Neuronal stem cell (in vitro differentiated cells): ENCODE measurements at regions not wholly inside any gene's neighbourhood (a gene's known extent, or its start where the extent isn't known, plus 50 kb on each side); places are given as distances from the start of the nearest gene placed in this dataset.

ENCODE experiments used
- DNase-seq: peaks from one replicate; pipeline ENCODE4 v3.0.0-alpha.2; 2013; ENCODE audit warnings: low spot score
- H2AFZ ChIP-seq: one replicate; pipeline ENCODE4 v1.6.1; 2013; ENCODE audit warnings: mild to moderate bottlenecking, low read length, inconsistent platforms
- H2AK5ac ChIP-seq: 2 replicates; pipeline ENCODE4 v1.6.1; 2013; ENCODE audit warnings: low read depth, mild to moderate bottlenecking, inconsistent platforms, low read length, moderate library complexity, mixed read lengths
- H2BK120ac ChIP-seq: 2 replicates; pipeline ENCODE4 v1.6.1; 2013; ENCODE audit warnings: low read depth, mild to moderate bottlenecking, inconsistent platforms, low read length, moderate library complexity, mixed read lengths
- H2BK12ac ChIP-seq: one replicate; pipeline ENCODE4 v1.6.1; 2013; ENCODE audit warnings: low read length, inconsistent platforms
- H2BK15ac ChIP-seq: 2 replicates; pipeline ENCODE4 v1.6.1; 2013; ENCODE audit warnings: mild to moderate bottlenecking, low read length, inconsistent platforms, mixed read lengths
- H2BK5ac ChIP-seq: one replicate; pipeline ENCODE4 v1.6.1; 2013; ENCODE audit warnings: inconsistent platforms, mild to moderate bottlenecking, low read length, moderate library complexity
- H3K14ac ChIP-seq: one replicate; pipeline ENCODE4 v1.6.1; 2013; ENCODE audit warnings: low read length, inconsistent platforms
- H3K18ac ChIP-seq: 2 replicates; pipeline ENCODE4 v1.6.1; 2013; ENCODE audit warnings: low read length, inconsistent platforms
- H3K23ac ChIP-seq: 2 replicates; pipeline ENCODE4 v1.6.1; 2013; ENCODE audit warnings: low read depth, mild to moderate bottlenecking, mixed read lengths, low read length, inconsistent platforms; ENCODE audit not compliant: poor library complexity
- H3K27ac ChIP-seq: replicated peaks from 3 replicates; pipeline ENCODE4 v1.5.1; 2013; ENCODE audit warnings: low read length, inconsistent platforms
- H3K27me3 ChIP-seq, 3 experiments: 2 replicates each; pipeline ENCODE4 v1.6.1; 2013; ENCODE audit warnings: low read length in 3 of 3, mild to moderate bottlenecking in 2 of 3, inconsistent platforms in 1 of 3, low read depth in 1 of 3, mixed read lengths in 1 of 3, moderate library complexity in 1 of 3; ENCODE audit not compliant: control insufficient read depth in 3 of 3, insufficient read depth in 3 of 3
- H3K36me3 ChIP-seq, 2 donors: replicated peaks in 1 of 2; 2 replicates each; pipeline ENCODE4 v1.6.1; 2013; ENCODE audit warnings: low read length in 2 of 2; ENCODE audit not compliant: control insufficient read depth in 2 of 2, insufficient read depth in 2 of 2
- H3K4ac ChIP-seq: 2 replicates; pipeline ENCODE4 v1.6.1; 2013; ENCODE audit warnings: inconsistent platforms, mild to moderate bottlenecking, low read length, moderate library complexity
- H3K4me1 ChIP-seq, 2 donors: 1 replicate in 1 of 2; 2 replicates in 1 of 2; pipeline ENCODE4 v1.6.1; 2013; ENCODE audit warnings: low read length in 2 of 2, low read depth in 1 of 2; ENCODE audit not compliant: control insufficient read depth in 2 of 2, insufficient read depth in 1 of 2
- H3K4me2 ChIP-seq: one replicate; pipeline ENCODE4 v1.6.1; 2013; ENCODE audit warnings: mild to moderate bottlenecking, low read length, inconsistent platforms; ENCODE audit not compliant: insufficient read depth, poor library complexity, severe bottlenecking
- H3K4me3 ChIP-seq, 2 donors: 2 replicates each; pipeline ENCODE4 v1.5.1; 2013; ENCODE audit warnings: low read length in 2 of 2, mild to moderate bottlenecking in 2 of 2, inconsistent platforms in 1 of 2, moderate library complexity in 1 of 2
- H3K79me1 ChIP-seq: one replicate; pipeline ENCODE4 v1.6.1; 2013; ENCODE audit warnings: low read depth, mild to moderate bottlenecking, inconsistent platforms, low read length, moderate library complexity
- H3K9ac ChIP-seq: one replicate; pipeline ENCODE4 v1.6.1; 2013; ENCODE audit warnings: mild to moderate bottlenecking, low read depth, low read length, inconsistent platforms; ENCODE audit not compliant: poor library complexity
- H3K9me3 ChIP-seq, 2 donors: replicated peaks in 1 of 2; 2 replicates each; pipeline versions ENCODE3 to v1.6.1; 2013; ENCODE audit warnings: low read length in 2 of 2, mild to moderate bottlenecking in 2 of 2, inconsistent platforms in 1 of 2, low read depth in 1 of 2, mixed read lengths in 1 of 2, moderate library complexity in 1 of 2; ENCODE audit not compliant: control insufficient read depth in 2 of 2, insufficient read depth in 1 of 2
- H4K8ac ChIP-seq: one replicate; pipeline ENCODE4 v1.6.1; 2013; ENCODE audit warnings: low read depth, mild to moderate bottlenecking, inconsistent platforms, low read length, moderate library complexity
- H4K91ac ChIP-seq: one replicate; pipeline ENCODE4 v1.6.1; 2013; ENCODE audit warnings: low read length, low read depth, mild to moderate bottlenecking, inconsistent platforms; ENCODE audit not compliant: poor library complexity
- WGBS, 2 donors: extraction: QIAGEN DNeasy Blood & Tissue Kit; methylation state at CpG; one replicate each; pipeline ENCODE4 v1.1.7; 2013; ENCODE audit warnings: missing lambda C conversion rate in 2 of 2, mixed read lengths in 1 of 2; ENCODE audit not compliant: insufficient read length in 2 of 2, insufficient replicate concordance in 1 of 2; ENCODE audit errors: extremely low coverage in 2 of 2; 5-methylcytosine and 5-hydroxymethylcytosine counted together

DNA sequence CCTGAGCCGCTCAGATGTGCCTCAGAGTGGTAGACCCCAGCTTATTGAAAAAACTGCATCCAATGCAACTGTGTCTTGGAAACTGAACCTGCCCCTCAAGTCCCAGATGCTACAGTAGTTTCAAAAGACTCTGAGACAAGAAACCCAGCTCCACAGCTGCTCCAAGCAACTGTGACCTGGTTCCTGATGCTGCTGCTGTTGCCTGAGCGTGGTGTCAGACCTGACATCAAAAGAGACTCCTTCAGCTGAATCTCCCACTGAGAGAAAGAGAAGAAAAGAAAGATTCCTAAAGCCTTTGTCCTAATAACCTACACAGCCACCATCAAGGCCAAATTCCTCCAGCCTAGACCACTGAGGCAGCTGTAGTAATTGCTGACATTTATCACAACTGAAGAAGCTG is 630.1 kb downstream of the STIM2 start:
- Histone ChIP-seq H3K14ac (no peak overlapping the region), H4K91ac (no peak overlapping the region), H3K4me2 (no peak overlapping the region), H3K9me3 (peaks cover 0 to 1% of the 10 kb centered on the region in 2 donors), H3K27me3 (no peaks in the 10 kb centered on the region), H4K8ac (no peak overlapping the region), H3K27ac (no peak overlapping the region), H2AFZ (no peak overlapping the region), H2BK12ac (no peak overlapping the region), H3K18ac (no peak overlapping the region), H2AK5ac (no peak overlapping the region), H3K4me3 (no peak overlapping the region), H3K4me1 (peaks cover 5 to 8% of the 10 kb centered on the region in 2 donors), H2BK120ac (no peak overlapping the region), H2BK5ac (no peak overlapping the region), H3K79me1 (no peaks in the 10 kb centered on the region), H2BK15ac (no peak overlapping the region), H3K36me3 (no peaks in the 10 kb centered on the region), H3K23ac (no peak overlapping the region), H3K9ac (no peak overlapping the region), H3K4ac (no peak overlapping the region)
- DNase-seq = no peak
- WGBS, 2 donors = no CpG with 5 or more reads among the region's 2 CpGs

DNA sequence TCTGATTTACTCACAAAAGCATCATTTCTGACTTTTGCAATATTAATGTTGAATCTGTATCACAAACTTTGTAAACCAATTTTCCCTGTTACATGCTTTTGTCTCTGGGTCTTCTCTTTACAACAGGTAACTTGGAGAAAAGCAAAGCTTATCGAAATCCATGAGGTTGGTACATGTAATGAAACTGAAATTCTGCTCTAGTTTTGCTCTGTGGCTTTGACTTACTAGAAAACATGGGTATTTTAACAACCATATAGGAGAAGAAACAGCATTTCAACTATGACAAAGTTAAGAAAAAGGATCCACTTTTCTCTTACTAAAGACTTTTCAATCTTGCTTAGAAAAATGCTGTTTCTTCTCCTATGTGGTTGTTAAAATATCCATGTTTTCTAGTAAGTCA is 645.8 kb downstream of the STIM2 start:
- Histone ChIP-seq H2AFZ (no peak overlapping the region), H3K9me3 (no peaks in the 10 kb centered on the region), H2AK5ac (no peak overlapping the region), H3K4me3 (no peak overlapping the region), H3K4me1 (peaks cover 3 to 4% of the 10 kb centered on the region in 2 donors), H2BK120ac (no peak overlapping the region), H3K79me1 (no peaks in the 10 kb centered on the region), H2BK12ac (no peak overlapping the region), H2BK5ac (no peak overlapping the region), H3K23ac (no peak overlapping the region), H3K27me3 (no peaks in the 10 kb centered on the region), H4K8ac (no peak overlapping the region), H3K18ac (no peak overlapping the region), H3K36me3 (no peaks in the 10 kb centered on the region), H3K4me2 (no peak overlapping the region), H3K14ac (no peak overlapping the region), H2BK15ac (no peak overlapping the region), H3K27ac (no peak overlapping the region), H3K9ac (no peak overlapping the region), H4K91ac (no peak overlapping the region), H3K4ac (no peak overlapping the region)
- no peak for DNase-seq
- no CpG with 5 or more reads among the region's 1 CpG for WGBS, 2 donors

DNA sequence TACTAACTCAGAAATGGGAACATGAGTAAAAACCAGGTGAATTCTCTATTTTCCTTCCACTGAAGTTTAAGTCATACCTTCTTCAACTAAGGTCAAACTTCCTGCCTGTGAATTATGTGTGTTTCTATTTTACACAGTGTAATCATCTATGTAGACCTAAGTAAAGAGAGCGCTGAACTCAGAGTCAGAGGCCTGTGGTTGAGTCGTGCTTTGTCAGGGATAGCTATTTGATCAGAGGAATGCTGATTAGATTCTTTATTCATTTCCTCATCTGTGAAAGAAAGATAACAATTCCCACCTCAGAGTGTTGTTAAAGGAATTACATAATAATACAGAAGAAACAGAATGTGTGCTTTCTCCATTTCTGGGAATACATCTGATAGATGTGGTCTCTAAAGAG is 654.1 kb downstream of the STIM2 start:
- Histone ChIP-seq H4K91ac (no peak overlapping the region), H2BK120ac (no peak overlapping the region), H3K27me3 (no peaks in the 10 kb centered on the region), H3K4me1 (peaks cover 0 to 1% of the 10 kb centered on the region in 2 donors), H2BK15ac (no peak overlapping the region), H2AK5ac (no peak overlapping the region), H3K14ac (no peak overlapping the region), H3K23ac (no peak overlapping the region), H3K9me3 (no peaks in the 10 kb centered on the region), H3K4me2 (no peak overlapping the region), H3K79me1 (no peaks in the 10 kb centered on the region), H3K27ac (no peak overlapping the region), H3K4ac (no peak overlapping the region), H4K8ac (no peak overlapping the region), H3K9ac (no peak overlapping the region), H3K18ac (no peak overlapping the region), H3K4me3 (no peak overlapping the region), H2BK5ac (no peak overlapping the region), H2BK12ac (no peak overlapping the region), H3K36me3 (no peaks in the 10 kb centered on the region), H2AFZ (peak overlapping the region; percentile 52)
- WGBS, 2 donors = no CpG with 5 or more reads among the region's 2 CpGs
- no peak for DNase-seq

GRCh38 chr4:27515140-27515539 is 654.5 kb downstream of the STIM2 start:
- Histone ChIP-seq H3K18ac (no peak overlapping the region), H3K4me1 (peaks cover 0 to 1% of the 10 kb centered on the region in 2 donors)
- DNase-seq = no peak

More at GRCh38 chr4:27515140-27515539, 654.5 kb downstream of the STIM2 start:
- H3K4me2 ChIP-seq = no peak overlapping the region
- no peak overlapping the region for H3K4me3 ChIP-seq
- H2AFZ ChIP-seq = peak overlapping the region; percentile 52
- no peak overlapping the region for H3K23ac ChIP-seq
- H2AK5ac ChIP-seq = no peak overlapping the region
- H4K8ac ChIP-seq = no peak overlapping the region
- no peaks in the 10 kb centered on the region for H3K9me3 ChIP-seq
- H2BK12ac ChIP-seq = no peak overlapping the region
- H2BK120ac ChIP-seq = no peak overlapping the region
- no peak overlapping the region for H3K14ac ChIP-seq
- H2BK15ac ChIP-seq = no peak overlapping the region
- no peak overlapping the region for H4K91ac ChIP-seq
- no peak overlapping the region for H3K9ac ChIP-seq
- no peaks in the 10 kb centered on the region for H3K79me1 ChIP-seq
- WGBS, 2 donors = no CpG with 5 or more reads among the region's 2 CpGs
- H3K4ac ChIP-seq = no peak overlapping the region
- no peaks in the 10 kb centered on the region for H3K36me3 ChIP-seq
- no peak overlapping the region for H3K27ac ChIP-seq
- H3K27me3 ChIP-seq = no peaks in the 10 kb centered on the region
- no peak overlapping the region for H2BK5ac ChIP-seq
